Esophagus muscularis mucosa (tissue), 4 donors: ENCODE measurements at regions not wholly inside any gene's neighbourhood (a gene's known extent, or its start where the extent isn't known, plus 50 kb on each side); places are given as distances from the start of the nearest gene placed in this dataset.

Experiments used
- CTCF ChIP-seq, 3 experiments: fragments of 200-600 bp in 2 of 3; fragments of 450-650 bp in 1 of 3; sonication (generic) in 2 of 3; IDR thresholded peaks; one replicate each; pipeline ENCODE4 v1.5.1; 2017 to 2019; ENCODE audit warnings: antibody characterized with exemption in 3 of 3, mild to moderate bottlenecking in 2 of 3, moderate library complexity in 1 of 3
- EP300 ChIP-seq: sonication (generic); formaldehyde crosslinking; IDR thresholded peaks from one replicate; pipeline ENCODE4 v1.6.1; 2017; ENCODE audit warnings: antibody characterized with exemption
- POLR2A ChIP-seq: fragments of 450-650 bp; IDR thresholded peaks from one replicate; pipeline ENCODE4 v1.6.1; 2017; ENCODE audit warnings: antibody characterized with exemption, moderate library complexity, mild to moderate bottlenecking, low read depth

- no peak for TF ChIP-seq EP300
- TF ChIP-seq CTCF (IDR thresholded peaks at IDR 0.05), result no peak
- no peak for TF ChIP-seq POLR2A
Observed at GRCh38 chr1:221283532-221283931, 404.3 kb downstream of the HLX start.
